ENCODE measurements at regions not wholly inside any gene's neighbourhood (a gene's known extent, or its start where the extent isn't known, plus 50 kb on each side); places are given as distances from the start of the nearest gene placed in this dataset.

- TF ChIP-seq EZH2phosphoT487 (IDR thresholded peaks at IDR 0.05; ENCODE audit: low read depth) = no peak
- TF ChIP-seq, protein P1, sequence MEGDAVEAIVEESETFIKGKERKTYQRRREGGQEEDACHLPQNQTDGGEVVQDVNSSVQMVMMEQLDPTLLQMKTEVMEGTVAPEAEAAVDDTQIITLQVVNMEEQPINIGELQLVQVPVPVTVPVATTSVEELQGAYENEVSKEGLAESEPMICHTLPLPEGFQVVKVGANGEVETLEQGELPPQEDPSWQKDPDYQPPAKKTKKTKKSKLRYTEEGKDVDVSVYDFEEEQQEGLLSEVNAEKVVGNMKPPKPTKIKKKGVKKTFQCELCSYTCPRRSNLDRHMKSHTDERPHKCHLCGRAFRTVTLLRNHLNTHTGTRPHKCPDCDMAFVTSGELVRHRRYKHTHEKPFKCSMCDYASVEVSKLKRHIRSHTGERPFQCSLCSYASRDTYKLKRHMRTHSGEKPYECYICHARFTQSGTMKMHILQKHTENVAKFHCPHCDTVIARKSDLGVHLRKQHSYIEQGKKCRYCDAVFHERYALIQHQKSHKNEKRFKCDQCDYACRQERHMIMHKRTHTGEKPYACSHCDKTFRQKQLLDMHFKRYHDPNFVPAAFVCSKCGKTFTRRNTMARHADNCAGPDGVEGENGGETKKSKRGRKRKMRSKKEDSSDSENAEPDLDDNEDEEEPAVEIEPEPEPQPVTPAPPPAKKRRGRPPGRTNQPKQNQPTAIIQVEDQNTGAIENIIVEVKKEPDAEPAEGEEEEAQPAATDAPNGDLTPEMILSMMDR (IDR thresholded peaks at IDR 0.05; ENCODE audit: low read depth, low read length) = no peak
These were observed 263.2 kb upstream of the CDH7 start for GRCh38 chr18:65487569-65487968.

All from OCI-LY3 (cell line).